Heart right ventricle (tissue), 16 donors: ENCODE measurements at regions not wholly inside any gene's neighbourhood (a gene's known extent, or its start where the extent isn't known, plus 50 kb on each side); places are given as distances from the start of the nearest gene placed in this dataset.

Experiments
- ATAC-seq, 8 donors: fragments of 200-7000 bp; cut with Tn5 transposase; one replicate each; pipeline ENCODE4 v1.9.1; 2020; ENCODE audit warnings: mild to moderate bottlenecking in 8 of 8, moderate library complexity in 8 of 8, moderate number of reproducible peaks in 1 of 8
- DNase-seq, 2 donors: peaks; one replicate each; pipeline ENCODE4 v3.0.0-alpha.2; 2020
- H3K27ac ChIP-seq, 10 donors: fragments of 200-600 bp; sonication (generic) in 2 of 10; one replicate each; pipeline versions ENCODE4 v1.5.0 to v1.8.0; 2020 to 2022; ENCODE audit warnings: mild to moderate bottlenecking in 3 of 10
- H3K27me3 ChIP-seq, 7 donors: fragments of 200-600 bp; one replicate each; pipeline ENCODE4 v1.8.0; 2021 to 2022; ENCODE audit warnings: mild to moderate bottlenecking in 2 of 7
- H3K36me3 ChIP-seq, 9 donors: fragments of 200-600 bp; sonication (generic) in 1 of 9; one replicate each; pipeline versions ENCODE4 v1.5.0 to v1.8.0; 2020 to 2022; ENCODE audit warnings: mild to moderate bottlenecking in 2 of 9
- H3K4me1 ChIP-seq, 9 donors: fragments of 200-600 bp; sonication (generic) in 1 of 9; one replicate each; pipeline versions ENCODE4 v1.5.0 to v1.8.0; 2020 to 2022; ENCODE audit warnings: mild to moderate bottlenecking in 4 of 9
- H3K4me3 ChIP-seq, 10 donors: fragments of 200-600 bp; sonication (generic) in 2 of 10; one replicate each; pipeline versions ENCODE4 v1.5.0 to v1.8.0; 2020 to 2022; ENCODE audit warnings: mild to moderate bottlenecking in 7 of 10, moderate library complexity in 2 of 10
- H3K9me3 ChIP-seq, 11 donors: fragments of 200-600 bp in 10 of 11; sonication (generic) in 2 of 11; one replicate each; pipeline versions ENCODE4 v1.5.0 to v1.8.0; 2013 to 2022; ENCODE audit warnings: mild to moderate bottlenecking in 2 of 11, control low read depth in 1 of 11, moderate library complexity in 1 of 11
- WGBS, 2 donors: extraction: QIAGEN DNeasy Blood & Tissue Kit; methylation state at CpG; one replicate each; pipeline ENCODE4 v1.1.7; 2013; ENCODE audit warnings: inconsistent platforms in 1 of 2; 5-methylcytosine and 5-hydroxymethylcytosine counted together
- intact Hi-C, 10 donors: fragments of 100-400 bp; cut with DNase I; formaldehyde crosslinking; loops; one replicate each; pipeline versions ENCODE4 v1.11.1 to v1.14.2; 2022
- TF ChIP-seq, protein P1 (sequence below), 9 donors: fragments of 200-600 bp; sonication (generic) in 2 of 9; IDR thresholded peaks; one replicate each; pipeline versions ENCODE4 v1.5.0 to v1.8.0; 2021 to 2022; ENCODE audit warnings: antibody characterized with exemption in 9 of 9, mild to moderate bottlenecking in 5 of 9, moderate library complexity in 1 of 9
- donor health status: Arrhythmogenic right ventricular cardiomyopathy.
- donor health status: ischemic (EF 13 %, LVEDD 7.1; RV severe dilation, severe dysfunction).
- donor health status: healthy with polysubstance abuse.
- donor health status: DM: no; HTN: yes; CAD: no.
- donor health status: DM: no; HTN: no; CAD: no.
- donor health status: ischemic (EF 25% LVEDD 6.9; RV normal size, moderate dysfunction).
- donor health status: ischemic (EF 25% LVEDD 5.7; RV mildly dilated, moderate dysfunction).
- donor health status: healthy.
- donor health status: DM: yes; HTN: yes; CAD: no.
- donor health status: Ischemic cardiomyopathy.
- donor health status: ischemic (EF 35%, LVEDD 5.7; RV mildly dilated, moderate dysfunction).
- donor health status: nonischemic (EF 11% LVEDD 7.7; RV severe dilation, severe dysfunction).
- donor health status: DM: yes; HTN: yes; CAD: no.
- donor health status: PGD.
- donor health status: ischemic (EF 29% LVEDD 5.4; RV normal size, mild dysfunction).
- donor health status: nonischemic (EF 23%, LVEDD 6.1; RV moderate dilation, normal function).

GRCh38 chr12:38016602-38017001 is 300.0 kb upstream of the ALG10B start:
- TF ChIP-seq, protein P1, sequence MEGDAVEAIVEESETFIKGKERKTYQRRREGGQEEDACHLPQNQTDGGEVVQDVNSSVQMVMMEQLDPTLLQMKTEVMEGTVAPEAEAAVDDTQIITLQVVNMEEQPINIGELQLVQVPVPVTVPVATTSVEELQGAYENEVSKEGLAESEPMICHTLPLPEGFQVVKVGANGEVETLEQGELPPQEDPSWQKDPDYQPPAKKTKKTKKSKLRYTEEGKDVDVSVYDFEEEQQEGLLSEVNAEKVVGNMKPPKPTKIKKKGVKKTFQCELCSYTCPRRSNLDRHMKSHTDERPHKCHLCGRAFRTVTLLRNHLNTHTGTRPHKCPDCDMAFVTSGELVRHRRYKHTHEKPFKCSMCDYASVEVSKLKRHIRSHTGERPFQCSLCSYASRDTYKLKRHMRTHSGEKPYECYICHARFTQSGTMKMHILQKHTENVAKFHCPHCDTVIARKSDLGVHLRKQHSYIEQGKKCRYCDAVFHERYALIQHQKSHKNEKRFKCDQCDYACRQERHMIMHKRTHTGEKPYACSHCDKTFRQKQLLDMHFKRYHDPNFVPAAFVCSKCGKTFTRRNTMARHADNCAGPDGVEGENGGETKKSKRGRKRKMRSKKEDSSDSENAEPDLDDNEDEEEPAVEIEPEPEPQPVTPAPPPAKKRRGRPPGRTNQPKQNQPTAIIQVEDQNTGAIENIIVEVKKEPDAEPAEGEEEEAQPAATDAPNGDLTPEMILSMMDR (IDR thresholded peaks at IDR 0.05), result no peak
- WGBS, 2 donors, result 55 to 64% methylated on average over 4 of the region's 4 CpGs

DNA sequence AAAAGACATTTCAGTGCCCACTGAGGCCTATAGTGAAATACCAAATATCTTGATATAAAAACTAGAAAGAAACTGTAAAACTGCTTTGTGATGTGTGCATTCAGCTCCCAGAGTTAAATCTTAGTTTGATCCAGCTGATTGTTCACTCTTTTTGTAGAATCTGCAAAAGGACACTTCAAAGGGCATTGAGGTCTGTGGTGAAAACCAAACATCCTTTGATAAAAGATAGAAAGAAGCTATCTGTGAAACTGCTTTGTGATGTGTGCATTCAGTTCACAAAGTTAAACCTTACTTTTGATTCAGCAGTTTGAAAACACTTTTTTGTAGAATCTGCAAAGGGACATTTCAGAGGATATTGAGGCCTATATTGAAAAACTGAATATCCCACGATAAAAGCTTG is 290.7 kb upstream of the ALG10B start:
- ATAC-seq, result no peak
- no peaks in the 10 kb centered on the region for H3K4me1 ChIP-seq
- H3K4me3 ChIP-seq, result no peak overlapping the region
- H3K27ac ChIP-seq, result no peak overlapping the region
- peaks cover 0 to 91% (median 30%) of the 10 kb centered on the region in 11 donors for H3K9me3 ChIP-seq
- TF ChIP-seq, protein P1 (IDR thresholded peaks at IDR 0.05), result no peak
- WGBS, 2 donors, result 12 to 36% methylated on average over 1 of the region's 1 CpG
- intact Hi-C loops, result no loop called here
- DNase-seq, result no peak
- no peaks in the 10 kb centered on the region for H3K36me3 ChIP-seq
- no peaks in the 10 kb centered on the region for H3K27me3 ChIP-seq

More at GRCh38 chr12:38016602-38017001, 300.0 kb upstream of the ALG10B start:
- ATAC-seq (no peak), DNase-seq (no peak)
- Histone ChIP-seq H3K36me3 (no peaks in the 10 kb centered on the region), H3K4me1 (no peaks in the 10 kb centered on the region), H3K27ac (no peak overlapping the region), H3K9me3 (peaks cover 0 to 100% (median 26%) of the 10 kb centered on the region in 11 donors), H3K4me3 (no peak overlapping the region), H3K27me3 (no peaks in the 10 kb centered on the region)
- intact Hi-C loops, result no loop called here

DNA sequence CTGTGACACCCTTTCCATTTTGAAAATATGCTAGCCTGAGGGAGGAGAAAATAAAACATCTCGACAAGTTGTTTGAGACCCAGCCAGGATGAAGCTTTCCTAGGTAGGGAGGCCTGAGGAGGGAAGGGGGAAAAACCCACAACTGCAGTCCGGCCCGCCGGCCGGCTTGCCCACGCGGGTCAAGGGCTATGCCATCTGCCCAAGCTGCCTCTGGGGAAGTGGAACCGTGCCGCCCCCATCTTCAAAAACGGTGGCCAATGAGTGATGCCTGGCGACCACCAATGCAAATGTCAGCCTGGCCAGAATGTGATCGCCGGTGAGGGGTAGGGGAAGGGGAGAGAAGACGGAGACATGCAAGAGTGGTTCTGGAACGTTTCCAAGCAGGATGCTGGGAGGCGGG is 263.5 kb upstream of the ALG10B start:
- H3K27ac ChIP-seq, result no peak overlapping the region
- no peaks in the 10 kb centered on the region for H3K4me1 ChIP-seq
- H3K36me3 ChIP-seq, result no peaks in the 10 kb centered on the region
- H3K9me3 ChIP-seq, result peaks cover 0 to 81% (median 0%) of the 10 kb centered on the region in 11 donors
- no peak overlapping the region for H3K4me3 ChIP-seq
- ATAC-seq (no peak), DNase-seq (no peak)
- WGBS, 2 donors, result 43 to 50% methylated on average over 16 of the region's 16 CpGs
- intact Hi-C loops, result no loop called here
- TF ChIP-seq, protein P1 (IDR thresholded peaks at IDR 0.05), result no peak
- H3K27me3 ChIP-seq, result no peaks in the 10 kb centered on the region

GRCh38 chr12:38053655-38054464 is 262.7 kb upstream of the ALG10B start:
- Histone ChIP-seq H3K27ac (no peak overlapping the region), H3K4me1 (no peaks in the 10 kb centered on the region), H3K9me3 (peaks cover 0 to 77% (median 0%) of the 10 kb centered on the region in 11 donors), H3K27me3 (no peaks in the 10 kb centered on the region), H3K36me3 (no peaks in the 10 kb centered on the region), H3K4me3 (no peak overlapping the region)
- intact Hi-C loops, result no loop called here
- ATAC-seq (no peak), DNase-seq (no peak)
- 51 to 61% methylated on average over 34 of the region's 34 CpGs for WGBS, 2 donors
- TF ChIP-seq, protein P1 (IDR thresholded peaks at IDR 0.05), result no peak
